ENCODE measurements at regions not wholly inside any gene's neighbourhood (a gene's known extent, or its start where the extent isn't known, plus 50 kb on each side); places are given as distances from the start of the nearest gene placed in this dataset.

DNA sequence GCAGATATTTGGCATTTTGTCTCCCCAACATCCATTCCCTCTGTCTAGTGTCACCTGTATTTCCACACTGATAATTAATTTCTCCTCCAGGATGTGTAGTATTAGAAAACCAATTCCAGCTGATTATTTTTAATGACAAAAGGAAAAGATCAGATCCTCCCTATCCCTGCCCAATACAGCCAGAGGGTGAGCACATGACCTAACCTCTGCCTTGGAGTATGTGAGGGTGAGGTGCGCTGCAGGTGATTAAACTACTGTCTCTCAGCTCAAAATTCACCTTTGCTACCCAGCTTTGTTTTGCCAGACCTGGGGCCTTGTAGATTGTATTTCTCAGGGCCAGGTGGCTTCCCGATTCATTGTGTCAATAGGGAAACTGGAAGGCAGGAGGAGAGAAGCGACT is 402.1 kb downstream of the PRELID2 start:
- Histone ChIP-seq H3K4me3 (ENCODE audit: low read depth, low read length) (no peak overlapping the region), H3K79me2 (no peaks in the 10 kb centered on the region)
- TF ChIP-seq, protein P1, sequence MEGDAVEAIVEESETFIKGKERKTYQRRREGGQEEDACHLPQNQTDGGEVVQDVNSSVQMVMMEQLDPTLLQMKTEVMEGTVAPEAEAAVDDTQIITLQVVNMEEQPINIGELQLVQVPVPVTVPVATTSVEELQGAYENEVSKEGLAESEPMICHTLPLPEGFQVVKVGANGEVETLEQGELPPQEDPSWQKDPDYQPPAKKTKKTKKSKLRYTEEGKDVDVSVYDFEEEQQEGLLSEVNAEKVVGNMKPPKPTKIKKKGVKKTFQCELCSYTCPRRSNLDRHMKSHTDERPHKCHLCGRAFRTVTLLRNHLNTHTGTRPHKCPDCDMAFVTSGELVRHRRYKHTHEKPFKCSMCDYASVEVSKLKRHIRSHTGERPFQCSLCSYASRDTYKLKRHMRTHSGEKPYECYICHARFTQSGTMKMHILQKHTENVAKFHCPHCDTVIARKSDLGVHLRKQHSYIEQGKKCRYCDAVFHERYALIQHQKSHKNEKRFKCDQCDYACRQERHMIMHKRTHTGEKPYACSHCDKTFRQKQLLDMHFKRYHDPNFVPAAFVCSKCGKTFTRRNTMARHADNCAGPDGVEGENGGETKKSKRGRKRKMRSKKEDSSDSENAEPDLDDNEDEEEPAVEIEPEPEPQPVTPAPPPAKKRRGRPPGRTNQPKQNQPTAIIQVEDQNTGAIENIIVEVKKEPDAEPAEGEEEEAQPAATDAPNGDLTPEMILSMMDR (IDR thresholded peaks at IDR 0.05) = no peak

DNA sequence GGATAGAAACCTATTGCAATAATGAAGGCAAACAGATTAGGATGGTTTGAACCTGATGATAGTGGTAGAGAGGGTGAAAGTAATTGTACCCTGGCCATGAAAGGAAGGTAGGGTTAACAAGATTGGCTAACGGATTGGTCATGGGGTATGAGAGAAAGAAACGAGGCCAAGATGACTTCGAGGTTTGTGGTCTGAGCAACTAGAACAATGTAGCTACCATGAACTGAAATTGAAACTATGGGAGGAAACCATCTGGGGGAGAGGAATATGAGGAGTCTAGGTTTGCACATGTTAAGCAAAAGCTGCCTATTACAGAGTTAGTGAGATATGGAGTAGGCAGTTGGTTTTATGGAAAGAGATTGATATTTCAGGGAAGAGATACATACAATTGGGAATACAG is 406.0 kb downstream of the PRELID2 start:
- H3K4me3 ChIP-seq (ENCODE audit: low read depth, low read length) = no peak overlapping the region
- H3K36me3 ChIP-seq (ENCODE audit: control insufficient read depth, insufficient read depth, low read length) = no peaks in the 10 kb centered on the region
- no peak overlapping the region for H2AFZ ChIP-seq
- H3K27ac ChIP-seq = no peak overlapping the region
- no peak overlapping the region for H3K4me2 ChIP-seq (ENCODE audit: low read length)
- TF ChIP-seq, protein P1 (IDR thresholded peaks at IDR 0.05) = no peak
- H3K4me1 ChIP-seq = no peaks in the 10 kb centered on the region
- H3K27me3 ChIP-seq (ENCODE audit: control insufficient read depth, insufficient read depth, low read length) = no peaks in the 10 kb centered on the region
- no peaks in the 10 kb centered on the region for H3K9me3 ChIP-seq (ENCODE audit: control insufficient read depth, low read length)
- H3K79me2 ChIP-seq = no peaks in the 10 kb centered on the region
- H3K9ac ChIP-seq = no peak overlapping the region

More for the DNA sequence above, 402.1 kb downstream of the PRELID2 start:
- H3K4me1 ChIP-seq = no peaks in the 10 kb centered on the region
- H3K27me3 ChIP-seq (ENCODE audit: control insufficient read depth, insufficient read depth, low read length) = no peaks in the 10 kb centered on the region
- no peak overlapping the region for H3K27ac ChIP-seq
- no peak overlapping the region for H2AFZ ChIP-seq
- no peaks in the 10 kb centered on the region for H3K9me3 ChIP-seq (ENCODE audit: control insufficient read depth, low read length)
- no peak overlapping the region for H3K9ac ChIP-seq
- H3K4me2 ChIP-seq (ENCODE audit: low read length) = no peak overlapping the region
- H3K36me3 ChIP-seq (ENCODE audit: control insufficient read depth, insufficient read depth, low read length) = no peaks in the 10 kb centered on the region

DNA sequence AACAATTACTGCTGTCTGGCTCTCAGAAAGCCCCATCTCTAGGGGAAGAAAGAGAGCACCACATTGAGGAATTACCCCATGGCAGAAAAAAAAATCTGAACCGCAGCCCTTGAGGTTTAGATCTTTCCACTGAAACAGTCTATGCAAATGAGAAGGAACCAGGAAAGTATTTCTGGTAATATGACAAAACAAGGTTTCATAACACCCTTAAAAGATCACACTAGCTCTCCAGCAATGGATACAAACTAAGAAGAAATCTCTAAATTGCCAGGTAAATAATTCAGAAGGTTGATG is 427.1 kb downstream of the PRELID2 start:
- Histone ChIP-seq H3K4me1 (no peaks in the 10 kb centered on the region), H3K9me3 (ENCODE audit: control insufficient read depth, low read length) (no peaks in the 10 kb centered on the region), H3K4me2 (ENCODE audit: low read length) (no peak overlapping the region), H3K27ac (no peak overlapping the region), H3K9ac (no peak overlapping the region), H3K4me3 (ENCODE audit: low read depth, low read length) (no peak overlapping the region), H3K27me3 (ENCODE audit: control insufficient read depth, insufficient read depth, low read length) (no peaks in the 10 kb centered on the region), H3K79me2 (no peaks in the 10 kb centered on the region), H2AFZ (no peak overlapping the region), H3K36me3 (ENCODE audit: control insufficient read depth, insufficient read depth, low read length) (no peaks in the 10 kb centered on the region)
- TF ChIP-seq, protein P1 (IDR thresholded peaks at IDR 0.05) = no peak

DNA sequence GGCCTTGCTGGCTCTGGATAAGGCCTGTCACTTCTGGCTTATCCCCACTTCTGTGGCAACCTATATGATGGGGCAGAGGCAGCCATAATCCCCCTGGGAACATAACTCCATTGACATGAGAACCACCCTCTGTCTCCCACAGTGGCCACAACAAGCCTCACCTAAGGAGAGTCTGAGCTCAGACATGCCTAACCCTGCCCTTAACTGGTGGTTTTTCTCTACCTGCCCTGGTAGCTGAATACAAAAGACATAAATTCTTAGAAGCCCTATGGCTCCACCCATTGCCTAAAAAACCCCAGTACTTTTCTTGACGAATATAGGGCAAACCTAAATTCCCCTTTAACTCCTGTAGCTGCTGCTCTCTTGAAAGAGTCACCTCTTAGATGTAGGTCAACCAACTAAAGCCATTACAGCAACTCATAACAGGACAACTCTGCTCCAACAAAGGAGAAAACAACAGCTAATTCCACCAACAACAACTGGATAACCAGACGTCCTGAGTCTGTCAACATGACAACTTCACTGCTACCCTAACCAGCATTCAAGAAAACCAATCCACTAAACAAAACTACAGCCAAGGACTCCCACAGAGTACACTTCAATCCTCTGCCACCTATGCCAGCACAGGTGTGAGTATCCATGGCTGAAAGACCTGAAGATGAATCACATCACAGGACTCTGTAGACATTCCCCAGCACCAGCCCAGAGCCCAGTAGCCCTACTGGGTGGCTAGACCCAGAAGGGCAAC is 427.7 kb downstream of the PRELID2 start:
- Histone ChIP-seq H3K79me2 (no peaks in the 10 kb centered on the region), H3K27me3 (ENCODE audit: control insufficient read depth, insufficient read depth, low read length) (no peaks in the 10 kb centered on the region), H3K4me3 (ENCODE audit: low read depth, low read length) (no peak overlapping the region), H3K9ac (no peak overlapping the region), H3K4me1 (no peaks in the 10 kb centered on the region), H2AFZ (no peak overlapping the region), H3K36me3 (ENCODE audit: control insufficient read depth, insufficient read depth, low read length) (no peaks in the 10 kb centered on the region), H3K4me2 (ENCODE audit: low read length) (no peak overlapping the region), H3K9me3 (ENCODE audit: control insufficient read depth, low read length) (no peaks in the 10 kb centered on the region), H3K27ac (no peak overlapping the region)
- TF ChIP-seq, protein P1 (IDR thresholded peaks at IDR 0.05) = no peak

- Histone ChIP-seq H3K27ac (no peak overlapping the region), H3K9me3 (ENCODE audit: control insufficient read depth, low read length) (no peaks in the 10 kb centered on the region), H3K4me3 (ENCODE audit: low read depth, low read length) (no peak overlapping the region), H3K9ac (no peak overlapping the region), H3K79me2 (no peaks in the 10 kb centered on the region), H3K4me2 (ENCODE audit: low read length) (no peak overlapping the region), H3K36me3 (ENCODE audit: control insufficient read depth, insufficient read depth, low read length) (no peaks in the 10 kb centered on the region), H3K4me1 (no peaks in the 10 kb centered on the region), H3K27me3 (ENCODE audit: control insufficient read depth, insufficient read depth, low read length) (no peaks in the 10 kb centered on the region), H2AFZ (no peak overlapping the region)
- TF ChIP-seq, protein P1 (IDR thresholded peaks at IDR 0.05) = no peak
Observed at GRCh38 chr5:145403992-145404391, 431.1 kb downstream of the PRELID2 start.

All from parathyroid adenoma (tissue), 2 donors.